Ishikawa (cell line): ENCODE measurements at regions not wholly inside any gene's neighbourhood (a gene's known extent, or its start where the extent isn't known, plus 50 kb on each side); places are given as distances from the start of the nearest gene placed in this dataset.

Experiments
- CEBPB ChIP-seq: IDR thresholded peaks from 2 replicates; pipeline ENCODE4 v1.6.1; 2012
- CREB1 ChIP-seq: IDR thresholded peaks from 2 replicates; pipeline ENCODE4 v1.6.1; 2012; ENCODE audit warnings: low read depth
- EGR1 ChIP-seq: IDR thresholded peaks from 2 replicates; pipeline ENCODE4 v1.6.1; 2012
- EP300 ChIP-seq: IDR thresholded peaks from 2 replicates; pipeline ENCODE4 v1.6.1; 2012; ENCODE audit warnings: borderline replicate concordance
- FOXM1 ChIP-seq: IDR thresholded peaks from 2 replicates; pipeline ENCODE4 v1.6.1; 2012; ENCODE audit warnings: low read depth, borderline replicate concordance
- MAX ChIP-seq: IDR thresholded peaks from 2 replicates; pipeline ENCODE4 v1.6.1; 2012
- NFIC ChIP-seq: IDR thresholded peaks from 2 replicates; pipeline ENCODE4 v1.6.1; 2012
- RAD21 ChIP-seq: IDR thresholded peaks from 2 replicates; pipeline ENCODE4 v1.6.1; 2012; ENCODE audit warnings: low read depth
- REST ChIP-seq: IDR thresholded peaks from 2 replicates; pipeline ENCODE4 v1.6.1; 2012; ENCODE audit warnings: low read depth, mild to moderate bottlenecking
- TAF1 ChIP-seq: IDR thresholded peaks from 2 replicates; pipeline ENCODE4 v1.6.1; 2012; ENCODE audit warnings: low read depth, mild to moderate bottlenecking
- TCF12 ChIP-seq: IDR thresholded peaks from 2 replicates; pipeline ENCODE4 v1.6.1; 2012; ENCODE audit warnings: low read depth
- TEAD4 ChIP-seq: IDR thresholded peaks from 2 replicates; pipeline ENCODE4 v1.6.1; 2012
- USF1 ChIP-seq: IDR thresholded peaks from 2 replicates; pipeline ENCODE4 v1.6.1; 2012
- YY1 ChIP-seq: IDR thresholded peaks from 2 replicates; pipeline ENCODE4 v1.6.1; 2012; ENCODE audit warnings: low read depth
- ZBTB7A ChIP-seq: IDR thresholded peaks from 2 replicates; pipeline ENCODE4 v1.6.1; 2012; ENCODE audit warnings: low read depth

GRCh38 chr7:124651136-124651535 lies 114.5 kb downstream of the GPR37 start:
- TF ChIP-seq TCF12 (no peak), EGR1 (no peak), NFIC (no peak), REST (no peak)

GRCh38 chr7:124649397-124650014 lies 116.1 kb downstream of the GPR37 start:
- TF ChIP-seq CREB1 = no peak
- TF ChIP-seq NFIC = no peak
- no peak for TF ChIP-seq TEAD4
- no peak for TF ChIP-seq TAF1
- TF ChIP-seq EGR1 = no peak
- TF ChIP-seq FOXM1 = no peak
- no peak for TF ChIP-seq RAD21
- no peak for TF ChIP-seq YY1
- TF ChIP-seq CEBPB = no peak
- no peak for TF ChIP-seq USF1
- TF ChIP-seq ZBTB7A = no peak
- no peak for TF ChIP-seq MAX
- no peak for TF ChIP-seq EP300
- no peak for TF ChIP-seq REST

GRCh38 chr7:124647630-124648306 lies 117.8 kb downstream of the GPR37 start:
- TF ChIP-seq TEAD4 (no peak), ZBTB7A (no peak), YY1 (no peak), USF1 (no peak), EGR1 (no peak), TAF1 (no peak), CREB1 (no peak), TCF12 (no peak), REST (no peak), MAX (no peak), CEBPB (no peak), RAD21 (no peak), EP300 (no peak), FOXM1 (no peak), NFIC (no peak)

- no peak for TF ChIP-seq EGR1
- no peak for TF ChIP-seq TEAD4
- TF ChIP-seq MAX = no peak
- no peak for TF ChIP-seq USF1
- no peak for TF ChIP-seq FOXM1
- no peak for TF ChIP-seq REST
- no peak for TF ChIP-seq NFIC
- TF ChIP-seq ZBTB7A = no peak
- TF ChIP-seq TAF1 = no peak
- TF ChIP-seq CEBPB = no peak
- TF ChIP-seq CREB1 = no peak
- no peak for TF ChIP-seq EP300
- TF ChIP-seq RAD21 = no peak
- no peak for TF ChIP-seq TCF12
- TF ChIP-seq YY1 = no peak
These were observed 119.9 kb downstream of the GPR37 start for GRCh38 chr7:124645704-124646103.
